ENCODE measurements at regions not wholly inside any gene's neighbourhood (a gene's known extent, or its start where the extent isn't known, plus 50 kb on each side); places are given as distances from the start of the nearest gene placed in this dataset.

GRCh38 chr4:156459584-156459983 lies 505.9 kb upstream of the CTSO start:
- TF ChIP-seq CTCF (IDR thresholded peaks at IDR 0.05), result no peak
- TF ChIP-seq POLR2AphosphoS5 (IDR thresholded peaks at IDR 0.05), result no peak

Data from esophagus muscularis mucosa (tissue), 3 donors.